IMR-90 (cell line): ENCODE measurements at regions not wholly inside any gene's neighbourhood (a gene's known extent, or its start where the extent isn't known, plus 50 kb on each side); places are given as distances from the start of the nearest gene placed in this dataset.

ENCODE experiments used
- ATAC-seq: fragments of 200-7000 bp; cut with Tn5 transposase; 2 replicates; pipeline ENCODE4 v1.9.1; 2020; ENCODE audit warnings: low read depth, mild to moderate bottlenecking, moderate library complexity
- BruUV-seq: library from RNA; stranded (reverse); fragments of 400-500 nt; replicated peaks from 2 replicates; lab custom pipeline; 2021; lab: Mats Ljungman, UMichigan
- CTCF ChIA-PET: fragments of 300-600 bp; formaldehyde crosslinking; extraction: SDS; loops from one replicate; lab custom pipeline; 2021; ENCODE audit warnings: antibody characterized with exemption; lab: Yijun Ruan, JAX
- POLR2A ChIA-PET: fragments of 300-600 bp; sonication (Branson Sonifier 250); formaldehyde crosslinking; loops from one replicate; lab custom pipeline; 2022; ENCODE audit warnings: antibody characterized with exemption; ENCODE audit not compliant: unreplicated experiment; lab: Charles Lee
- DNase-seq: peaks from one replicate; pipeline ENCODE4 v3.0.0; 2013
- H2AFZ ChIP-seq: replicated peaks from 2 replicates; pipeline ENCODE3; 2013; ENCODE audit warnings: low read length, mild to moderate bottlenecking; ENCODE audit not compliant: poor library complexity
- H2AK5ac ChIP-seq: 2 replicates; pipeline ENCODE4 v1.6.1; 2013; ENCODE audit warnings: low read depth, low read length, inconsistent platforms
- H2AK9ac ChIP-seq: replicated peaks from 2 replicates; pipeline ENCODE3; 2013; ENCODE audit warnings: mild to moderate bottlenecking, low read depth, low read length, moderate library complexity; ENCODE audit not compliant: poor library complexity
- H2BK120ac ChIP-seq: 2 replicates; pipeline ENCODE4 v1.6.1; 2013; ENCODE audit warnings: low read depth, low read length, inconsistent platforms
- H2BK15ac ChIP-seq: 3 replicates; pipeline ENCODE4 v1.6.1; 2013; ENCODE audit warnings: low read depth, low read length, inconsistent platforms
- H2BK20ac ChIP-seq: 2 replicates; pipeline ENCODE4 v1.6.1; 2013; ENCODE audit warnings: low read depth, mild to moderate bottlenecking, inconsistent platforms, low read length, moderate library complexity
- H2BK5ac ChIP-seq: 2 replicates; pipeline ENCODE4 v1.6.1; 2013; ENCODE audit warnings: mild to moderate bottlenecking, low read depth, low read length, inconsistent platforms; ENCODE audit not compliant: poor library complexity, severe bottlenecking
- H3K14ac ChIP-seq: replicated peaks from 2 replicates; pipeline ENCODE4 v1.6.1; 2013; ENCODE audit warnings: low read depth, low read length, inconsistent platforms
- H3K18ac ChIP-seq: 2 replicates; pipeline ENCODE4 v1.6.1; 2013; ENCODE audit warnings: low read depth, low read length, control low read depth
- H3K23ac ChIP-seq: 2 replicates; pipeline ENCODE4 v1.6.1; 2013; ENCODE audit warnings: low read depth, low read length, inconsistent platforms
- H3K27ac ChIP-seq: 2 replicates; pipeline ENCODE4 v1.5.1; 2013; ENCODE audit warnings: mild to moderate bottlenecking, control low read depth, low read length; ENCODE audit not compliant: insufficient read depth
- H3K27me3 ChIP-seq: 2 replicates; pipeline ENCODE4 v1.6.1; 2013; ENCODE audit warnings: low read length; ENCODE audit not compliant: control insufficient read depth, insufficient read depth
- H3K36me3 ChIP-seq: 2 replicates; pipeline ENCODE4 v1.6.1; 2013; ENCODE audit warnings: low read length, mixed read lengths; ENCODE audit not compliant: control insufficient read depth, insufficient read depth
- H3K4ac ChIP-seq: 2 replicates; pipeline ENCODE4 v1.6.1; 2013; ENCODE audit warnings: low read depth, low read length, inconsistent platforms
- H3K4me1 ChIP-seq: 2 replicates; pipeline ENCODE4 v1.6.1; 2013; ENCODE audit warnings: low read length, mixed read lengths; ENCODE audit not compliant: control insufficient read depth, insufficient read depth
- H3K4me2 ChIP-seq: 2 replicates; pipeline ENCODE4 v1.6.1; 2013; ENCODE audit warnings: low read depth, mild to moderate bottlenecking, control low read depth, low read length, moderate library complexity
- H3K4me3 ChIP-seq: 2 replicates; pipeline ENCODE4 v1.5.1; 2013; ENCODE audit warnings: low read depth, mild to moderate bottlenecking, control low read depth, low read length, moderate library complexity; ENCODE audit not compliant: insufficient read depth
- H3K56ac ChIP-seq: 2 replicates; pipeline ENCODE4 v1.6.1; 2013; ENCODE audit warnings: low read length, inconsistent platforms; ENCODE audit not compliant: insufficient read depth; ENCODE audit errors: extremely low read depth
- H3K79me1 ChIP-seq, 2 experiments: 2 replicates each; pipeline ENCODE4 v1.6.1; 2013; ENCODE audit warnings: low read length in 2 of 2, inconsistent platforms in 1 of 2, low read depth in 1 of 2
- H3K9ac ChIP-seq: 2 replicates; pipeline ENCODE4 v1.6.1; 2013; ENCODE audit warnings: low read depth, low read length, control low read depth
- H3K9me1 ChIP-seq: 2 replicates; pipeline ENCODE4 v1.6.1; 2013; ENCODE audit warnings: low read length, inconsistent platforms; ENCODE audit not compliant: insufficient read depth
- H3K9me3 ChIP-seq: 2 replicates; pipeline ENCODE4 v1.6.1; 2013; ENCODE audit warnings: low read length; ENCODE audit not compliant: control insufficient read depth, insufficient read depth
- H4K20me1 ChIP-seq: 2 replicates; pipeline ENCODE4 v1.6.1; 2013; ENCODE audit warnings: low read length, inconsistent platforms; ENCODE audit not compliant: insufficient read depth
- H4K5ac ChIP-seq: 2 replicates; pipeline ENCODE4 v1.6.1; 2013; ENCODE audit warnings: mild to moderate bottlenecking, low read depth, low read length, control low read depth
- H4K8ac ChIP-seq, 2 experiments: 2 replicates each; pipeline ENCODE4 v1.6.1; 2013; ENCODE audit warnings: low read depth in 2 of 2, low read length in 2 of 2, control low read depth in 1 of 2, inconsistent platforms in 1 of 2
- H4K91ac ChIP-seq: 2 replicates; pipeline ENCODE4 v1.6.1; 2013; ENCODE audit warnings: low read depth, low read length, inconsistent platforms; ENCODE audit not compliant: insufficient read depth
- BHLHE40 ChIP-seq: fragments of 150-350 bp; IDR thresholded peaks from 2 replicates; pipeline ENCODE4 v1.6.1; 2016; ENCODE audit warnings: mild to moderate bottlenecking, low read depth, low read length
- CEBPB ChIP-seq: IDR thresholded peaks from 2 replicates; pipeline ENCODE4 v1.6.1; 2012; ENCODE audit warnings: low read depth, low read length, improper control_type of control experiment
- CHD1 ChIP-seq: IDR thresholded peaks from 2 replicates; pipeline ENCODE4 v1.6.1; 2012; ENCODE audit warnings: low read depth, low read length, improper control_type of control experiment
- ELK1 ChIP-seq: fragments of 150-350 bp; IDR thresholded peaks from 2 replicates; pipeline ENCODE4 v1.6.1; 2016; ENCODE audit warnings: low read depth, mild to moderate bottlenecking, low read length, moderate library complexity, borderline replicate concordance
- FOS ChIP-seq: fragments of 150-350 bp; IDR thresholded peaks from 2 replicates; pipeline ENCODE4 v1.6.1; 2016; ENCODE audit warnings: low read depth, low read length
- MAFK ChIP-seq: IDR thresholded peaks from 2 replicates; pipeline ENCODE4 v1.6.1; 2012; ENCODE audit warnings: low read depth, low read length, improper control_type of control experiment
- MAZ ChIP-seq: IDR thresholded peaks from 2 replicates; pipeline ENCODE4 v1.6.1; 2012; ENCODE audit warnings: low read depth, mild to moderate bottlenecking, low read length, improper control_type of control experiment, moderate library complexity, borderline replicate concordance
- MXI1 ChIP-seq: IDR thresholded peaks from 2 replicates; pipeline ENCODE4 v1.6.1; 2012; ENCODE audit warnings: low read depth, mild to moderate bottlenecking, low read length, moderate library complexity, borderline replicate concordance
- NFE2L2 ChIP-seq: fragments of 150-350 bp; IDR thresholded peaks from 2 replicates; pipeline ENCODE4 v1.6.1; 2016; ENCODE audit warnings: low read depth, mild to moderate bottlenecking, low read length
- POLR2A ChIP-seq: IDR thresholded peaks from 2 replicates; pipeline ENCODE4 v1.6.1; 2012; ENCODE audit warnings: mild to moderate bottlenecking, low read depth, low read length
- RAD21 ChIP-seq: IDR thresholded peaks from 2 replicates; pipeline ENCODE4 v1.6.1; 2012; ENCODE audit warnings: low read length, improper control_type of control experiment
- RCOR1 ChIP-seq: IDR thresholded peaks from 2 replicates; pipeline ENCODE4 v1.6.1; 2012; ENCODE audit warnings: mild to moderate bottlenecking, low read length, improper control_type of control experiment; ENCODE audit not compliant: insufficient replicate concordance
- RFX5 ChIP-seq: IDR thresholded peaks from 2 replicates; pipeline ENCODE4 v1.8.0; 2012; ENCODE audit warnings: low read depth, mild to moderate bottlenecking, low read length, moderate library complexity
- SMC3 ChIP-seq: fragments of 150-350 bp; IDR thresholded peaks from 2 replicates; pipeline ENCODE4 v1.6.1; 2016; ENCODE audit warnings: low read depth, mild to moderate bottlenecking, antibody characterized with exemption, low read length, moderate library complexity
- USF2 ChIP-seq: fragments of 150-350 bp; IDR thresholded peaks from 2 replicates; pipeline ENCODE4 v1.6.1; 2017; ENCODE audit warnings: mild to moderate bottlenecking, antibody characterized with exemption, low read length, low read depth
- WGBS, 2 experiments: methylation state at CpG; one replicate each; pipeline versions ENCODE4 v1.1.5 to v1.1.7; 2013; ENCODE audit warnings: missing lambda C conversion rate in 2 of 2; ENCODE audit not compliant: insufficient read length in 1 of 2; ENCODE audit errors: extremely low coverage in 2 of 2; 5-methylcytosine and 5-hydroxymethylcytosine counted together
- dilution Hi-C: fragments of 300-500 bp; cut with HindIII; formaldehyde crosslinking; loops from one replicate; pipeline ENCODE4 v1.14.3; 2018; ENCODE audit warnings: low sequenced_read_pairs; ENCODE audit not compliant: unreplicated experiment
- in situ Hi-C: fragments of 300-500 bp; cut with MboI; formaldehyde crosslinking; loops from 3 replicates; pipeline ENCODE4 v1.14.3; 2019; ENCODE audit warnings: low sequenced_read_pairs, inconsistent platforms, mixed read lengths
- intact Hi-C: fragments of 100-400 bp; cut with micrococcal nuclease; formaldehyde crosslinking; loops from 2 replicates; pipeline ENCODE4 v1.10.0; 2022
- TF ChIP-seq, protein P1 (sequence below): conservative IDR thresholded peaks from 2 replicates; pipeline ENCODE4 v1.5.1; 2012; ENCODE audit warnings: mild to moderate bottlenecking, low read depth, low read length, improper control_type of control experiment

- no peak overlapping the region for H2BK20ac ChIP-seq
- H4K5ac ChIP-seq = no peak overlapping the region
- H2AK9ac ChIP-seq = no peak overlapping the region
- in situ Hi-C loops (no loop called here), intact Hi-C loops (no loop called here), dilution Hi-C loops (no loop called here)
- WGBS, 2 experiments = no CpG with 5 or more reads among the region's 5 CpGs
- no peak overlapping the region for H2BK5ac ChIP-seq
- H3K4me2 ChIP-seq = no peak overlapping the region
- ChIA-PET CTCF (no interaction called here), POLR2A (no interaction called here)
- H3K56ac ChIP-seq = no peak overlapping the region
- H3K27ac ChIP-seq = no peak overlapping the region
- BruUV-seq = no TSS peak
- H2AK5ac ChIP-seq = no peak overlapping the region
- no peaks in the 10 kb centered on the region for H3K9me1 ChIP-seq
- no peak overlapping the region for H3K4ac ChIP-seq
- H3K18ac ChIP-seq = no peak overlapping the region
- H3K27me3 ChIP-seq = no peaks in the 10 kb centered on the region
- H3K14ac ChIP-seq = no peak overlapping the region
- H4K8ac ChIP-seq = no peak overlapping the region
- no peak overlapping the region for H2BK120ac ChIP-seq
- H4K20me1 ChIP-seq = no peaks in the 10 kb centered on the region
- DNase-seq = no peak
- H2BK15ac ChIP-seq = no peak overlapping the region
- no peaks in the 10 kb centered on the region for H3K9me3 ChIP-seq
- no peak overlapping the region for H2AFZ ChIP-seq
- TF ChIP-seq MAFK (no peak), RCOR1 (no peak), MXI1 (no peak), POLR2A (no peak), SMC3 (no peak), BHLHE40 (no peak), NFE2L2 (no peak), FOS (no peak), MAZ (no peak), USF2 (no peak), RAD21 (no peak), RFX5 (no peak), CHD1 (no peak), CEBPB (no peak), ELK1 (no peak)
- TF ChIP-seq, protein P1, sequence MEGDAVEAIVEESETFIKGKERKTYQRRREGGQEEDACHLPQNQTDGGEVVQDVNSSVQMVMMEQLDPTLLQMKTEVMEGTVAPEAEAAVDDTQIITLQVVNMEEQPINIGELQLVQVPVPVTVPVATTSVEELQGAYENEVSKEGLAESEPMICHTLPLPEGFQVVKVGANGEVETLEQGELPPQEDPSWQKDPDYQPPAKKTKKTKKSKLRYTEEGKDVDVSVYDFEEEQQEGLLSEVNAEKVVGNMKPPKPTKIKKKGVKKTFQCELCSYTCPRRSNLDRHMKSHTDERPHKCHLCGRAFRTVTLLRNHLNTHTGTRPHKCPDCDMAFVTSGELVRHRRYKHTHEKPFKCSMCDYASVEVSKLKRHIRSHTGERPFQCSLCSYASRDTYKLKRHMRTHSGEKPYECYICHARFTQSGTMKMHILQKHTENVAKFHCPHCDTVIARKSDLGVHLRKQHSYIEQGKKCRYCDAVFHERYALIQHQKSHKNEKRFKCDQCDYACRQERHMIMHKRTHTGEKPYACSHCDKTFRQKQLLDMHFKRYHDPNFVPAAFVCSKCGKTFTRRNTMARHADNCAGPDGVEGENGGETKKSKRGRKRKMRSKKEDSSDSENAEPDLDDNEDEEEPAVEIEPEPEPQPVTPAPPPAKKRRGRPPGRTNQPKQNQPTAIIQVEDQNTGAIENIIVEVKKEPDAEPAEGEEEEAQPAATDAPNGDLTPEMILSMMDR = no peak
- no peak overlapping the region for H3K9ac ChIP-seq
- no peak overlapping the region for H3K23ac ChIP-seq
- H4K91ac ChIP-seq = no peak overlapping the region
- H3K36me3 ChIP-seq = no peaks in the 10 kb centered on the region
- H3K4me1 ChIP-seq = no peaks in the 10 kb centered on the region
- ATAC-seq = no peak
- H3K79me1 ChIP-seq = no peaks in the 10 kb centered on the region
- no peak overlapping the region for H3K4me3 ChIP-seq
Observed at GRCh38 chr2:59277671-59278070, 1036.5 kb upstream of the FANCL start.
